GM06990 (cell line): ENCODE measurements at regions not wholly inside any gene's neighbourhood (a gene's known extent, or its start where the extent isn't known, plus 50 kb on each side); places are given as distances from the start of the nearest gene placed in this dataset.

Experiments
- DNase-seq: peaks from one replicate; pipeline ENCODE4 v3.0.0-alpha.2; 2011; ENCODE audit not compliant: insufficient read length; ENCODE audit errors: extremely low read depth
- H3K27me3 ChIP-seq: replicated peaks from 2 replicates; pipeline ENCODE4 v1.6.0; 2011; ENCODE audit warnings: low read length; ENCODE audit not compliant: control insufficient read depth, insufficient read depth
- H3K36me3 ChIP-seq: 2 replicates; pipeline ENCODE4 v1.5.1; 2011; ENCODE audit warnings: low read length; ENCODE audit not compliant: control insufficient read depth, insufficient read depth
- H3K4me3 ChIP-seq: replicated peaks from 2 replicates; pipeline ENCODE4 v1.5.1; 2011; ENCODE audit warnings: low read depth, mild to moderate bottlenecking, control low read depth, low read length
- TF ChIP-seq, protein P1 (sequence below): IDR thresholded peaks from 2 replicates; pipeline ENCODE4 v1.5.1; 2011; ENCODE audit warnings: low read length, control low read depth, mild to moderate bottlenecking, inconsistent platforms; ENCODE audit not compliant: insufficient read depth, poor library complexity, severe bottlenecking

DNA sequence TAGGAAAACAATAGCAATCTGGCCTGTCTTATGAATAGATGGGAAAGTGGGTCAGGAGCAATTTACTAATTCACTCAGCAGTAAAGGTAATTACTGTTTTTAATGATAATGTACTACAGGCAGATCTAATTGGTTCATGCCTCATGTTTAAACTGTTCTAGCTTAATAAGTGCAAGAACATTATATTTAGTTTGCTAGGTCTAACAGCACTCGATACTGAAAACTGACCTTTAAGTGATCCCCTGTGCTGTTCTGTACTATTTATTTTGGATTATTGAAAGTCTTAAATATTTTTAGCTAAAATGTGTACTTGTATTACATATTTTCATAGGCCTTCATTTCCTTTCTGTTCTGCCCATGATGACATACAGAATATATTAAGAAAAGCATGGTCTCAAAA is 998.0 kb upstream of the GJE1 start:
- H3K36me3 ChIP-seq = no peaks in the 10 kb centered on the region
- no peak overlapping the region for H3K4me3 ChIP-seq
- no peak for DNase-seq
- no peaks in the 10 kb centered on the region for H3K27me3 ChIP-seq
- TF ChIP-seq, protein P1, sequence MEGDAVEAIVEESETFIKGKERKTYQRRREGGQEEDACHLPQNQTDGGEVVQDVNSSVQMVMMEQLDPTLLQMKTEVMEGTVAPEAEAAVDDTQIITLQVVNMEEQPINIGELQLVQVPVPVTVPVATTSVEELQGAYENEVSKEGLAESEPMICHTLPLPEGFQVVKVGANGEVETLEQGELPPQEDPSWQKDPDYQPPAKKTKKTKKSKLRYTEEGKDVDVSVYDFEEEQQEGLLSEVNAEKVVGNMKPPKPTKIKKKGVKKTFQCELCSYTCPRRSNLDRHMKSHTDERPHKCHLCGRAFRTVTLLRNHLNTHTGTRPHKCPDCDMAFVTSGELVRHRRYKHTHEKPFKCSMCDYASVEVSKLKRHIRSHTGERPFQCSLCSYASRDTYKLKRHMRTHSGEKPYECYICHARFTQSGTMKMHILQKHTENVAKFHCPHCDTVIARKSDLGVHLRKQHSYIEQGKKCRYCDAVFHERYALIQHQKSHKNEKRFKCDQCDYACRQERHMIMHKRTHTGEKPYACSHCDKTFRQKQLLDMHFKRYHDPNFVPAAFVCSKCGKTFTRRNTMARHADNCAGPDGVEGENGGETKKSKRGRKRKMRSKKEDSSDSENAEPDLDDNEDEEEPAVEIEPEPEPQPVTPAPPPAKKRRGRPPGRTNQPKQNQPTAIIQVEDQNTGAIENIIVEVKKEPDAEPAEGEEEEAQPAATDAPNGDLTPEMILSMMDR = no peak

DNA sequence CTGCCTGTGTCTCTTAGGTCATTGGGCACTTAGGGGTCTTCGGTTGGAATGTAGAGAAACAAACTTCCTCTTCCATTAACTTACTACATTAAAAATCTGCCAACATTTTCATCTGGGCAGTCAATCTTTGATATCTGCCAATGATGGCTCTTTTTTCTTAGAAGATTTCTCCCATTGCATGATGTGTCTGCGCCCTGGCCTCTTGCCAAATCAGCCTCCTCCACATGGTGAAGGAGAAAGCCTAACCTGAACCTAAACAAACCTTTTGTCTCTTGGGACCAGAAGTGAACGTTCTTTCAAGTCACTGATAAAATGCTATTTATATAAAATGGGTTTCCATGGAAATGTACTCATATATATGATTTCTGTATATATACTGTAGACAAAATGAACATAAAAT is 998.9 kb upstream of the GJE1 start:
- DNase-seq = no peak
- no peaks in the 10 kb centered on the region for H3K36me3 ChIP-seq
- H3K27me3 ChIP-seq = no peaks in the 10 kb centered on the region
- TF ChIP-seq, protein P1 = no peak
- no peak overlapping the region for H3K4me3 ChIP-seq

DNA sequence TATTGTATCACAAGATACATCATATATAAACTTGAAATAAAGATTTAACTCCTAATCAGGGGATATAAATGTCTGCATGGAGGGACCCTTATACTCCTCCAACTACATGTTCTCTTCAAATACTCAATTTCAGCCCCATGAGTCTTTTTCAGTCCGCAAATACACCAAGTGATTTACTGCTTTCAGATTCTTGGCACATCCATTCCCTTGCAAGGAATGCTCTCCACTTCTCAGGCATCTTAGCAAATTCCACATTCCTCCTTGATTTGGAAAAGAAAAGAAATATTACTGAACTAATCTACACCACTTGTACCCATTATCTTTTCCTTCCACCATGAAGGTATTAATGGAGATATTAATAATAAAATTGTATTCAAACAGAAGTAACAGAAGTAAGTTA is 999.4 kb upstream of the GJE1 start:
- no peak for DNase-seq
- Histone ChIP-seq H3K27me3 (no peaks in the 10 kb centered on the region), H3K36me3 (no peaks in the 10 kb centered on the region), H3K4me3 (no peak overlapping the region)
- TF ChIP-seq, protein P1 = no peak

DNA sequence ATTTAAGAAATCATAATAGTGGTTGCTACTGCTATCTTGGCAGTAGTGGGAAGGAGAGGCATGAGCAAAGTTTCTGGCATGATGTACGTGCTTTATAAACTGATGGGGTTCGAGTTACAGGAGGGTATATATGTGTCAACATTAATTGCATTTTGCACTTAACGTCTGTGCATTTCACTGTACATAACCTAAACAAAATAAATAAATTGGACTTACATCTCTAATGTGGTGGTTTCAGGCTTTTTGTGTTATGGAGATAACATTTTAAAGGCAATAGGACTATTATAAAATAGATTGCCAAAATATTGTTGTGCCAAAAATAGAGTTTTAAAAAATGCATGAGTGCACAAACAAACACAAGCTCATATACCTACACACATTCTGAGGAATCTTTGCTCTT is 1001.1 kb upstream of the GJE1 start:
- no peak for DNase-seq
- Histone ChIP-seq H3K27me3 (no peaks in the 10 kb centered on the region), H3K36me3 (no peaks in the 10 kb centered on the region), H3K4me3 (no peak overlapping the region)
- TF ChIP-seq, protein P1 = no peak

DNA sequence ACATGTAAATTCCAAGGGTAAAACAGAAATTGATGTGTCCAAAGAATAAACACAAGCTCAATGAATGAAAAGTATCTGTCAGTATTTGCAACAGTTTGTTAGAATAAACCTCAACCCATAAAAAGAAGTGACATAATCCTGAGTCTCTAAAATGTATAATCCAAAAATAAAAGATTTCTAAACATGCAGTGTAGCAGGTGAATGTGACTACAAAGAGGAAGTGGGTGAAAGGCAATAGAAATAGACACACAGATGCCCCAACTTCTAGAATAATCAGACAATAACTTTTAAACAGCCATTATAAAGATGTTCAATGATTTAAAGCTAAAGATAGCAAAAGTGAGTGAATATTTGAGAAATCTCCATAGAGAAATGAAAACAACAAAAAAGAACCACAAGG is 1009.2 kb upstream of the GJE1 start:
- Histone ChIP-seq H3K4me3 (no peak overlapping the region), H3K27me3 (no peaks in the 10 kb centered on the region), H3K36me3 (no peaks in the 10 kb centered on the region)
- DNase-seq = no peak
- TF ChIP-seq, protein P1 = no peak

DNA sequence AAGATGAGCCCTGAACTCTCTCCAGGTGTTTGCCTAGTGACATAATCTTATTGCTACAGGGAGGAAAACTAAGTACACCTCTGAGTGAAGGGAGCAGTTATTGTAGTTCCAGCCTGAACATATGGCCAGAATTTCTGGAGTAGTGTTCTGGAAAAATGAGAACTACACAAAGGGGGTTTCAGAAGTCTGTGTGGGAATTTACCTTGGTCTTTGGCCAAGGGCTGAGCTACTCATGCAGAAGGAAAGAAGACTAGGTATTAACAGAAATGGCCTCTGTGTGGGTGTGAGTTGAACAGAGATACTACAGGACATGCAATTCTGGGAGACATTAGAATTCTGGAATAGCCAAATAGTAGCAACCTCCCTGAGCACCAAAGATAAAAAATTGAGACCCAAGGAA is 1009.7 kb upstream of the GJE1 start:
- Histone ChIP-seq H3K36me3 (no peaks in the 10 kb centered on the region), H3K27me3 (no peaks in the 10 kb centered on the region), H3K4me3 (no peak overlapping the region)
- no peak for DNase-seq
- TF ChIP-seq, protein P1 = no peak
